Cardiac fibroblast (primary cell): ENCODE measurements at regions not wholly inside any gene's neighbourhood (a gene's known extent, or its start where the extent isn't known, plus 50 kb on each side); places are given as distances from the start of the nearest gene placed in this dataset.
A peak's percentile ranks its signal among the peaks of the same experiment; 100 is the strongest.

Experiments
- DNase-seq, 2 donors: peaks; one replicate each; pipeline versions ENCODE4 v3.0.0 to v3.0.0-alpha.2; 2010; ENCODE audit warnings: low read depth in 2 of 2
- H3K4me3 ChIP-seq, 2 donors: replicated peaks in 1 of 2; 1 replicate in 1 of 2; 2 replicates in 1 of 2; pipeline ENCODE4 v1.5.1; 2011; ENCODE audit warnings: low read depth in 2 of 2, low read length in 2 of 2, mild to moderate bottlenecking in 2 of 2, moderate library complexity in 1 of 2
- CTCF ChIP-seq: IDR thresholded peaks from one replicate; pipeline ENCODE4 v1.5.1; 2011; ENCODE audit warnings: low read depth, mild to moderate bottlenecking, low read length, inconsistent platforms

GRCh38 chr9:86469476-86470250 is 115.5 kb upstream of the TUT7 start:
- no peak overlapping the region for H3K4me3 ChIP-seq
- TF ChIP-seq CTCF: no peak

GRCh38 chr9:86464242-86464641 is 110.0 kb upstream of the TUT7 start:
- no peak for DNase-seq
- no peak overlapping the region for H3K4me3 ChIP-seq
- no peak for TF ChIP-seq CTCF

More at GRCh38 chr9:86469476-86470250, 115.5 kb upstream of the TUT7 start:
- DNase-seq: no peak

GRCh38 chr9:86460216-86461002 is 106.2 kb upstream of the TUT7 start:
- no peak overlapping the region for H3K4me3 ChIP-seq
- DNase-seq: peak; percentile 18 to 24
- no peak for TF ChIP-seq CTCF

GRCh38 chr9:86459599-86460155 is 105.5 kb upstream of the TUT7 start:
- no peak for TF ChIP-seq CTCF
- DNase-seq: no peak
- H3K4me3 ChIP-seq: no peak overlapping the region

- no peak for TF ChIP-seq CTCF
- no peak overlapping the region for H3K4me3 ChIP-seq
- peak in 1 of 2 donors; percentile 6 for DNase-seq
Observed at GRCh38 chr9:86459191-86459590, 105.0 kb upstream of the TUT7 start.

GRCh38 chr9:86458191-86458855 is 104.1 kb upstream of the TUT7 start:
- TF ChIP-seq CTCF: no peak
- DNase-seq: no peak
- no peak overlapping the region for H3K4me3 ChIP-seq
